ENCODE measurements at regions not wholly inside any gene's neighbourhood (a gene's known extent, or its start where the extent isn't known, plus 50 kb on each side); places are given as distances from the start of the nearest gene placed in this dataset.

- 88 to 92% methylated on average over 8 of the region's 8 CpGs for WGBS, 2 donors
- no peaks in the 10 kb centered on the region for H3K9me3 ChIP-seq
- intact Hi-C loops (cut with DNase I) = no loop called here
- peak; percentile 56 for DNase-seq
- no peaks in the 10 kb centered on the region for H3K36me3 ChIP-seq
- no peaks in the 10 kb centered on the region for H3K27me3 ChIP-seq
- H3K27ac ChIP-seq = peak overlapping the region; percentile 94 to 100 (median 100)
- no peak overlapping the region for H3K4me3 ChIP-seq
- peaks cover 0 to 88% (median 83%) of the 10 kb centered on the region in 4 donors for H3K4me1 ChIP-seq
- TF ChIP-seq CTCF (IDR thresholded peaks at IDR 0.05) (no peak), EP300 (IDR thresholded peaks at IDR 0.05) (no peak), POLR2A (IDR thresholded peaks at IDR 0.05) (no peak), POLR2AphosphoS5 (IDR thresholded peaks at IDR 0.05) (no peak)
These were observed 74.7 kb upstream of the WNT7B start for GRCh38 chr22:46051646-46052045.

GRCh38 chr22:46052331-46052771, 75.4 kb upstream of the WNT7B start:
- no peaks in the 10 kb centered on the region for H3K9me3 ChIP-seq
- TF ChIP-seq EP300 (IDR thresholded peaks at IDR 0.05) (no peak), POLR2A (IDR thresholded peaks at IDR 0.05) (no peak), POLR2AphosphoS5 (IDR thresholded peaks at IDR 0.05) (no peak), CTCF (IDR thresholded peaks at IDR 0.05) (no peak)
- no peaks in the 10 kb centered on the region for H3K27me3 ChIP-seq
- DNase-seq = peak; percentile 72
- intact Hi-C loops (cut with DNase I) = no loop called here
- WGBS, 2 donors = 34 to 68% methylated on average over 6 of the region's 6 CpGs
- no peaks in the 10 kb centered on the region for H3K36me3 ChIP-seq
- peaks cover 0 to 88% (median 83%) of the 10 kb centered on the region in 4 donors for H3K4me1 ChIP-seq
- peak overlapping the region; percentile 94 to 100 (median 100) for H3K27ac ChIP-seq
- H3K4me3 ChIP-seq = peak overlapping the region in 3 of 4 donors; percentile 79 to 86 (median 84)

- TF ChIP-seq POLR2A (IDR thresholded peaks at IDR 0.05) = no peak
- TF ChIP-seq POLR2AphosphoS5 (IDR thresholded peaks at IDR 0.05) = peak in 2 of 4 donors; percentile 41 to 51
- TF ChIP-seq EP300 (IDR thresholded peaks at IDR 0.05) = no peak
- TF ChIP-seq CTCF (IDR thresholded peaks at IDR 0.05) = no peak
- peak overlapping the region; percentile 94 to 100 (median 100) for H3K27ac ChIP-seq
- intact Hi-C loops (cut with DNase I) = no loop called here
- DNase-seq = peak; percentile 78
- peaks cover 0 to 88% (median 83%) of the 10 kb centered on the region in 4 donors for H3K4me1 ChIP-seq
- H3K36me3 ChIP-seq = no peaks in the 10 kb centered on the region
- H3K9me3 ChIP-seq = no peaks in the 10 kb centered on the region
- H3K27me3 ChIP-seq = no peaks in the 10 kb centered on the region
- WGBS, 2 donors = 4 to 24% methylated on average over 26 of the region's 26 CpGs
- peak overlapping the region; percentile 79 to 86 (median 84) for H3K4me3 ChIP-seq
These were observed 76.0 kb upstream of the WNT7B start for GRCh38 chr22:46052801-46053562.

GRCh38 chr22:46053563-46054090, 76.7 kb upstream of the WNT7B start:
- Histone ChIP-seq H3K9me3 (no peaks in the 10 kb centered on the region), H3K27ac (peak overlapping the region; percentile 94 to 100 (median 100)), H3K4me3 (peak overlapping the region; percentile 79 to 86 (median 84)), H3K27me3 (no peaks in the 10 kb centered on the region), H3K36me3 (no peaks in the 10 kb centered on the region), H3K4me1 (peaks cover 0 to 88% (median 84%) of the 10 kb centered on the region in 4 donors)
- 0 to 13% methylated on average over 37 of the region's 37 CpGs for WGBS, 2 donors
- peak; percentile 93 for DNase-seq
- TF ChIP-seq EP300 (IDR thresholded peaks at IDR 0.05) (no peak), CTCF (IDR thresholded peaks at IDR 0.05) (no peak), POLR2AphosphoS5 (IDR thresholded peaks at IDR 0.05) (peak in 2 of 4 donors; percentile 78), POLR2A (IDR thresholded peaks at IDR 0.05) (no peak)
- intact Hi-C loops (cut with DNase I) = loop anchor here (2.0 kb wide), 1 partner anchor 47 kb away; no protein-coding TSS in a partner anchor
